ENCODE measurements at regions not wholly inside any gene's neighbourhood (a gene's known extent, or its start where the extent isn't known, plus 50 kb on each side); places are given as distances from the start of the nearest gene placed in this dataset.

DNA sequence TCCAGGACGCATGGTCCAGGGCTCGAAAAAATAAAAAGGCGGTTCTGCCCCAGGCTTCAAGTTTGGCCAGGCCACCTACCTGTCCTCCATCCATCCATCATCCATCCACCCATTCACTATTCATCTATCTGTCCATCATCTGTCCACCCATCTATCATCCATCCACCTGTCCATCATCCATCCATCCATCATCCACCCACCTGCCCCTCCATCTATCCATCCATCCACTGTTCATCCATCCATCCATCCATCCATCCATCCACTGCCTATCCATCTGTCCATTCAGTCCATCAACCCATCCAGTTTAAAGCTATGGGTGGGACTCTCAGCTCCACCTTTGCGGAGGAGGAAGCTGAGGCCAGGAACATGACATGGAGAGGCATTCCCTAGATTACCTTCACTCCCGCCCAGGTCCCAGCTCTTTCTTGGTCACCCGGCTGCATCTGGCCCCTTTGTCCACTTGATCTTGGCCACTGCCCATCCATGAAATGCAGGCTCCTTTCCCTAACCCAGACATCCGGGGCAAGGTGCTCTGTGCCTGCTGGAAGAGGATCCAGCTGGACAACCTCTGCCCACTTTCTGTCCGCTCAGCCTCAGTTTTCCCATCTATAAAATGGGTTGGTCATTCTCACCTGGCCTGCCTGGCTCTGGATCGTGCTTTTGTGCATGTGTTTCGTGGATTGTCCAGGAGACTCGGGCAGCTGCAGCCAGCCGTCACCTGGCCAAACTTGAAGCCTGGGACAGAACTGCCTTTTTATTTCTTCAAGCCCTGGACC is 236.0 kb upstream of the CIBAR2 start:
- DNase-seq: no peak

GRCh38 chr16:85348911-85349334 is 236.7 kb upstream of the CIBAR2 start:
- DNase-seq: peak; percentile 87

- DNase-seq: peak; percentile 91
These were observed 237.3 kb upstream of the CIBAR2 start for GRCh38 chr16:85349365-85350145.

- DNase-seq: peak; percentile 77
These were observed 238.0 kb upstream of the CIBAR2 start for GRCh38 chr16:85350146-85350728.

DNA sequence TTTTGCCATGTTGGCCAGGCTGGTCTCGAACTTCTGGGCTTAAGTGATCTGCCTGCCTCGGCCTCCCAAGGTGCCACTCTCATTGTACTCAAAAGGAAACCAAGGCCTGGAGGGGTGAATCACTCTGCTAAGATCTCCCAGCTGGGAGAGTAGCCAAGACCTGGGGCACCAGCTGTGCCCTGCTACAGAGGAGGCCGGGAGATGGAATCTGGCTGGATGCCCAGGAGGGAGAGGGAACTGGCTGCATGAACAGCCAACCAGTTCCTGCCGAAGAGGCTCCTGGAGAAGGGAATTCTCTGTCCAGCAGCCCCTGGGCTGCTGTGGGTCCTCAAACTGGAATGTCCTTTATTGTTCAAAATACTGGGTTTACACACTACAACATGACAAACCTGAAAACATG is 238.7 kb upstream of the CIBAR2 start:
- DNase-seq: peak; percentile 97

DNA sequence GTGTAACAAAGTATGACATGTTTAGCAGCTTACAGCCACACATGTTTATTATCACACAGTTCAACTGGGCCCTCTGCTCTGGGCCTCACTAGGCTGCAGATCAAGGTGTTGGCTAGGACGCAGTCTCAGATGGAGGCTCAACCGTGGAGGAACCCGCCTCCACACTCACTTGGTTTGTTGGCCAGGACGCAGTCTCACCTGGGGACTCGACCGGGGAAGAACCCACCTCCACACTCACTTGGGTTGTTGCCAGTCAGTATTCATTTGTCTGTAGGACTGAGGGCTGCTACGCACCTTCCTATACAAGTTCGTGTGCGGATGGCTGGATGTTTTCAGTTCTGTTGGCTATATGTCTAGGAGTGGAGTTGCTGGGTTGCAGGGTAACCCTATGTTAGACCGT is 240.7 kb upstream of the CIBAR2 start:
- no peak for DNase-seq

- no peak for DNase-seq
These were observed 241.8 kb upstream of the CIBAR2 start for GRCh38 chr16:85353839-85354685.

GRCh38 chr16:85354686-85355514 is 242.6 kb upstream of the CIBAR2 start:
- DNase-seq: peak; percentile 67

GRCh38 chr16:85355515-85355837 is 243.2 kb upstream of the CIBAR2 start:
- DNase-seq: no peak

GRCh38 chr16:85356157-85356556 is 243.9 kb upstream of the CIBAR2 start:
- DNase-seq: no peak

- no peak for DNase-seq
These were observed 245.1 kb upstream of the CIBAR2 start for GRCh38 chr16:85357323-85357722.

- DNase-seq: peak; percentile 32
These were observed 245.7 kb upstream of the CIBAR2 start for GRCh38 chr16:85357924-85358505.

GRCh38 chr16:85358704-85359146 is 246.5 kb upstream of the CIBAR2 start:
- DNase-seq: no peak

DNA sequence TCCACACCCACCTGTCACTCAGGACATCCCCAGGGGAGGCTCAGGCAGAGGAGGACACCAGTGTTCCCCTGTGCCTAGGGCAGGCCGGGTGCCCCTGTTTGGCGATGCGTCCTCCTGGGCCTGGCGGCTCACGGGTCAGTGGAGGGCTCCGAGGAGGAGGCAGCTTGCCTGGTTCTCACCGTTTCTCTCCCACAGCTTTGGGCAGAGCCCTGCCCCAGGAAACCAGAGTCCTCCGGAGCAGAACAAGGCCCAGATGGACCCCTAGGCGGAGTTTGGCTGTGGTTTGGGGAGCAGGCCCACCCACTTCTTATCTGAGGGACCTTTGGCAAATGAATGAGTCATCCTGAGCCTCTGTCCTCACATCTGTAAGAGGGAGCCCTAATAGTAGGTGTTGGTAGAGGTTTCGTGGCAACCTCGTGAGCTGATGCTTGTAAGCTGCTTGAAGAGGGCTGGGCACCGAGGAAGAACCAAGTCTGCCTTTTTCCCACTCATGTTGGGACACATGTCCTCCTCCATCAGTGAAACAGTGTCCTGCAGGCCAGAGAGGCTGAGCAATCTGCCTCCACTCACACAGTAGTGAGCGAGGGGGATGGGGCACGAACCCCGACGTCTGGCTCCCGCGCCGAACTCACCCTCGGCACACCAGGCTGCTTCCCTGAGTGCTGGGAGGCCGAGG is 247.0 kb upstream of the CIBAR2 start:
- peak; percentile 41 for DNase-seq

DNA sequence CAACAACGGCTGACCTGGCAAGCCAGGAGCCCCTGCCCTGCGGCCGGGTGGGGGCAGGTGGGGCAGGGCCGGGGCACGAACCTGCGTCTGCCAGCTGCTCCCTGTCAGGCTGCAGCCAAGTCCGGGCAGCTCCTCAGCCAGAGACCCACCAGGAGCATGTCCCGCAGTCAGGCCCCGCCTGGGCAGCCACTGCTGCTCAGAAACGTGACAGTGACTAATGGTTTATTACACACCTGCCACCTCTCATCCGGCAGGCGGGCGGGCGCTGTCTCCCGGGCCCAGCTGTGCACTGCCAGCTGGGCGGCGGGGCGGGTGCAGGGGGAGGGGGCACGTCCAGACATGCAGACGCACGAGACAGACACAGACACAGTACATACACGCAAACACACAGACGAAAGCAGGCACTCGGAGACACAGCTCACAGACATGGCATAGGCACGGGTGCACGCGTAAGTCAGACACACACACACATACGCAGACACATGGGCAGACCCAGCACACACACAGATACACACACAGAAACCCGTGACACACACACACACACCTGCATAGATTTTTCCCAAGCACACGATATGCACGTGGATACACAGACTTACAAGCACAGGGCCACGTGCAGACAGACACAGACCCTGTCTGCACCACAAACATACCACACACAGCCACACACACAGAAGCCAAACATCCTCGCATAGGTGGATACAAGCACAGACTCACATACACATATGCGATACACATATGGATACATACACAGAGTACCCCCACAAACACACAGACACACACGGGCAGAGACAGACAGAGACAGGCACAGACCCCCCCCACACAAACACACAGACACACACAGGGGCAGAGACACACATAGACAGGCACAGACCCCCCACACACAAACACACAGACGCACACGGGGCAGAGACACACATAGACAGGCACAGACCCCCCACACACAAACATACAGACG is 248.3 kb upstream of the CIBAR2 start:
- peak; percentile 95 for DNase-seq

GRCh38 chr16:85361441-85362118 is 249.3 kb upstream of the CIBAR2 start:
- DNase-seq: peak; percentile 48

GRCh38 chr16:85362443-85362842 is 250.2 kb upstream of the CIBAR2 start:
- no peak for DNase-seq

DNA sequence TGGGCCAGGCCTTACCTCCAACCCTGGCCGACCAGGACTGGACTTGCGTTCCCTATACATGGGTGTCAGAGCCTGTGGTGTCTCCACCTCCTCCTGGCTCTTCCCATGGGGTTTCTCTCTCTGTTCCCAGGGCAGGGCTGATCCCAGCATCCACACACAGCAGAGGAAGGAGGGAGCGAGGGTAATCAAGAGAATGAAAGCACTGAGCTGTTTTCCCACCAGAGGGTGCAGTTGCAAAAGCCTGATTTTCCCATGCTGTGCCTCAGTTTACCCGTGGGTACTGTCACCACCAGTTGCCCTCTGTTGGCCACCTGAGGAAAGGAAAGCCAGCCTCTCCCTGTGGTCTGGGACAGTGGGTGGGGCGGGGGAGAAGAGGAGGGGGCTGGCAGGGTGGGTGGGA is 249.7 kb upstream of the GSE1 start:
- no peak for DNase-seq

DNA sequence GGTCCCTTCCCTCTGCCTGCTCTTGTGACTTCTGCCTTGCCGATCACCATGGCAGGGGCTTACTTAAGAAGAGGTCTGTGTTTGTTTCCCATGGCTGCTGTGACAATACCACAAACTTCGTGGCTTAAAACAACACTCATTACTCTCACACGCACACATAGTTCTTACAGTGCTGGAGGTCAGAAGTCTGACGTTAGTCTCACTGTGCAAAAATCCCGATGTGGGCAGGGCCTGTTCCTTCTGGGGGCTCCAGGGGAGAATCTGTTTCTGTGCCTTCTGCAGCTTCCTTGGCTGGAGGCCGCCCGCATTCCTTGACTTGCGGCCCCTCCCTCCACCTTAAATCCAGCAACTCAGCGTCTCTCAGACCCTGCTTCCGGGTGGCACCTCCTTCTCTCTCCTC is 249.2 kb upstream of the GSE1 start:
- no peak for DNase-seq
